ENCODE measurements at regions not wholly inside any gene's neighbourhood (a gene's known extent, or its start where the extent isn't known, plus 50 kb on each side); places are given as distances from the start of the nearest gene placed in this dataset.

DNA sequence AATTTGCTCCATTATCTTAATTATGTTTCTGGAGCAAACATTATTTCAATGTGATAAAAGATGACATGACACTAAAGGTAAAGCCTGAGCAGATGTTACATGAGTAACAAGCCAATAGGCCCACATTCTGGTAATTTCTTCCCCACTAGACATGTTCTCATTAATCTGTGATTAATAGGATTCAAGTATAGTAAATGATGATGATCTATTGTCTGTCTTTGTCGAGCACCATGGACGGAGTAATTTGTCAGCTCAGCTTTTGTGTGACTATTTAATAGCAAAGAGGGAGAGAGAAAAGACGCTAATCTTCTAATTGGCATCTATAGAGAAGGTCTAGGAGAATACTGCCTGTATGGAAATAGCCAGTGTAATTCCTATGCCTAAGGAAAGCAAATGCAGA, 62.2 kb upstream of the INSM2 start:
- H3K79me1 ChIP-seq (ENCODE audit: low read depth in 1 of 2, low read length in 2 of 2): no peaks in the 10 kb centered on the region
- H3K27ac ChIP-seq (ENCODE audit: insufficient read depth, low read length): no peak overlapping the region
- H2BK15ac ChIP-seq (ENCODE audit: low read depth, low read length): no peak overlapping the region
- dilution Hi-C loops (cut with HindIII; ENCODE audit: low sequenced_read_pairs, unreplicated experiment) (no loop called here), in situ Hi-C loops (cut with MboI; ENCODE audit: low sequenced_read_pairs) (no loop called here), intact Hi-C loops (cut with micrococcal nuclease) (no loop called here)
- no peak overlapping the region for H2AK5ac ChIP-seq (ENCODE audit: low read depth, low read length)
- no peak overlapping the region for H2AFZ ChIP-seq (replicated peaks; ENCODE audit: low read length, poor library complexity)
- no peak overlapping the region for H3K56ac ChIP-seq (ENCODE audit: extremely low read depth, insufficient read depth, low read length)
- H3K36me3 ChIP-seq (ENCODE audit: control insufficient read depth, insufficient read depth, low read length): no peaks in the 10 kb centered on the region
- H4K91ac ChIP-seq (ENCODE audit: insufficient read depth, low read depth, low read length): no peak overlapping the region
- WGBS, 2 experiments (ENCODE audit: extremely low coverage in 2 of 2, insufficient read length in 1 of 2): no CpG with 5 or more reads among the region's 3 CpGs
- no peak overlapping the region for H3K4ac ChIP-seq (ENCODE audit: low read depth, low read length)
- H3K14ac ChIP-seq (replicated peaks; ENCODE audit: low read depth, low read length): no peak overlapping the region
- no peak overlapping the region for H3K18ac ChIP-seq (ENCODE audit: low read depth, low read length)
- no peaks in the 10 kb centered on the region for H3K9me3 ChIP-seq (ENCODE audit: control insufficient read depth, insufficient read depth, low read length)
- no peak overlapping the region for H2BK5ac ChIP-seq (ENCODE audit: low read depth, low read length, poor library complexity, severe bottlenecking)
- ChIA-PET POLR2A (ENCODE audit: unreplicated experiment) (no interaction called here), CTCF (no interaction called here)
- TF ChIP-seq MAFK (IDR thresholded peaks at IDR 0.05; ENCODE audit: low read depth, low read length): no peak
- no peak for TF ChIP-seq RFX5 (IDR thresholded peaks at IDR 0.05; ENCODE audit: low read depth, low read length)
- TF ChIP-seq BHLHE40 (IDR thresholded peaks at IDR 0.05; ENCODE audit: low read depth, low read length): no peak
- no peak for TF ChIP-seq ELK1 (IDR thresholded peaks at IDR 0.05; ENCODE audit: borderline replicate concordance, low read depth, low read length)
- no peak for TF ChIP-seq POLR2A (IDR thresholded peaks at IDR 0.05; ENCODE audit: low read depth, low read length)
- TF ChIP-seq SMC3 (IDR thresholded peaks at IDR 0.05; ENCODE audit: low read depth, low read length): no peak
- TF ChIP-seq, protein P1, sequence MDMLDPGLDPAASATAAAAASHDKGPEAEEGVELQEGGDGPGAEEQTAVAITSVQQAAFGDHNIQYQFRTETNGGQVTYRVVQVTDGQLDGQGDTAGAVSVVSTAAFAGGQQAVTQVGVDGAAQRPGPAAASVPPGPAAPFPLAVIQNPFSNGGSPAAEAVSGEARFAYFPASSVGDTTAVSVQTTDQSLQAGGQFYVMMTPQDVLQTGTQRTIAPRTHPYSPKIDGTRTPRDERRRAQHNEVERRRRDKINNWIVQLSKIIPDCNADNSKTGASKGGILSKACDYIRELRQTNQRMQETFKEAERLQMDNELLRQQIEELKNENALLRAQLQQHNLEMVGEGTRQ (IDR thresholded peaks at IDR 0.05; ENCODE audit: low read depth, low read length): no peak
- H2BK120ac ChIP-seq (ENCODE audit: low read depth, low read length): no peak overlapping the region
- no peak for DNase-seq
- H3K4me1 ChIP-seq (ENCODE audit: control insufficient read depth, insufficient read depth, low read length): no peaks in the 10 kb centered on the region
- H3K4me3 ChIP-seq (ENCODE audit: insufficient read depth, low read depth, low read length): no peak overlapping the region
- no peaks in the 10 kb centered on the region for H3K9me1 ChIP-seq (ENCODE audit: insufficient read depth, low read length)
- H4K8ac ChIP-seq (ENCODE audit: low read depth in 2 of 2, low read length in 2 of 2): no peak overlapping the region
- no peak overlapping the region for H2AK9ac ChIP-seq (replicated peaks; ENCODE audit: low read depth, low read length, poor library complexity)
- H3K4me2 ChIP-seq (ENCODE audit: low read depth, low read length): no peak overlapping the region
- no peak overlapping the region for H3K23ac ChIP-seq (ENCODE audit: low read depth, low read length)
- no peaks in the 10 kb centered on the region for H4K20me1 ChIP-seq (ENCODE audit: insufficient read depth, low read length)
- H3K9ac ChIP-seq (ENCODE audit: low read depth, low read length): no peak overlapping the region
- BruUV-seq (replicated peaks): no TSS peak
- H3K27me3 ChIP-seq (ENCODE audit: control insufficient read depth, insufficient read depth, low read length): peaks cover 1% of the 10 kb centered on the region; the same call in 1 of the 2 replicates
- H4K5ac ChIP-seq (ENCODE audit: low read depth, low read length): no peak overlapping the region
- no peak overlapping the region for H2BK20ac ChIP-seq (ENCODE audit: low read depth, low read length)
- no peak for ATAC-seq (ENCODE audit: low read depth)
